T-helper 2 cell treated with Interferon-gamma antibody and Interleukin-4, amounts not matched to agents 100 ng/mL and 5 ng/mL, for 36 hours (primary cell): ENCODE measurements at regions not wholly inside any gene's neighbourhood (a gene's known extent, or its start where the extent isn't known, plus 50 kb on each side); places are given as distances from the start of the nearest gene placed in this dataset.

Experiments used
- intact Hi-C: fragments of 100-400 bp; cut with micrococcal nuclease; formaldehyde crosslinking; loops from one replicate; pipeline ENCODE4 v1.15.1; 2023

- intact Hi-C loops = no loop called here
Measured at GRCh38 chr15:62436235-62436634, 271.1 kb upstream of the C2CD4B start.

- intact Hi-C loops = no loop called here
Measured at GRCh38 chr15:62437753-62438152, 272.7 kb upstream of the C2CD4B start.

GRCh38 chr15:62439543-62440016 is 274.5 kb upstream of the C2CD4B start:
- intact Hi-C loops = no loop called here

- intact Hi-C loops = no loop called here
Measured at GRCh38 chr15:62440362-62441105, 275.4 kb upstream of the C2CD4B start.

GRCh38 chr15:62444104-62445022 is 279.3 kb upstream of the C2CD4B start:
- intact Hi-C loops = no loop called here

GRCh38 chr15:62445244-62445643 is 280.2 kb upstream of the C2CD4B start:
- intact Hi-C loops = no loop called here

GRCh38 chr15:62446984-62447383 is 281.9 kb upstream of the C2CD4B start:
- intact Hi-C loops = no loop called here

GRCh38 chr15:62447742-62448141 is 282.7 kb upstream of the C2CD4B start:
- intact Hi-C loops = no loop called here

GRCh38 chr15:62449638-62450037 is 284.6 kb upstream of the C2CD4B start:
- intact Hi-C loops = no loop called here

- intact Hi-C loops = no loop called here
Measured at GRCh38 chr15:62450061-62450460, 285.0 kb upstream of the C2CD4B start.

GRCh38 chr15:62452026-62452425 is 286.9 kb upstream of the C2CD4B start:
- intact Hi-C loops = no loop called here

- intact Hi-C loops = no loop called here
Measured at GRCh38 chr15:62452667-62453066, 287.6 kb upstream of the C2CD4B start.

- intact Hi-C loops = no loop called here
Measured at GRCh38 chr15:62453375-62453774, 288.3 kb upstream of the C2CD4B start.

- intact Hi-C loops = no loop called here
Measured at GRCh38 chr15:62453981-62454380, 288.9 kb upstream of the C2CD4B start.

GRCh38 chr15:62454567-62455172 is 289.6 kb upstream of the C2CD4B start:
- intact Hi-C loops = no loop called here

GRCh38 chr15:62455441-62455921 is 290.4 kb upstream of the C2CD4B start:
- intact Hi-C loops = no loop called here

GRCh38 chr15:62456011-62456920 is 291.2 kb upstream of the C2CD4B start:
- intact Hi-C loops = no loop called here

- intact Hi-C loops = no loop called here
Measured at GRCh38 chr15:62457100-62457499, 292.0 kb upstream of the C2CD4B start.

GRCh38 chr15:62459875-62460274 is 294.8 kb upstream of the C2CD4B start:
- intact Hi-C loops = no loop called here

GRCh38 chr15:62462268-62462667 is 297.2 kb upstream of the C2CD4B start:
- intact Hi-C loops = no loop called here

GRCh38 chr15:62462721-62463120 is 297.6 kb upstream of the C2CD4B start:
- intact Hi-C loops = no loop called here
